ENCODE measurements at regions not wholly inside any gene's neighbourhood (a gene's known extent, or its start where the extent isn't known, plus 50 kb on each side); places are given as distances from the start of the nearest gene placed in this dataset.

DNA sequence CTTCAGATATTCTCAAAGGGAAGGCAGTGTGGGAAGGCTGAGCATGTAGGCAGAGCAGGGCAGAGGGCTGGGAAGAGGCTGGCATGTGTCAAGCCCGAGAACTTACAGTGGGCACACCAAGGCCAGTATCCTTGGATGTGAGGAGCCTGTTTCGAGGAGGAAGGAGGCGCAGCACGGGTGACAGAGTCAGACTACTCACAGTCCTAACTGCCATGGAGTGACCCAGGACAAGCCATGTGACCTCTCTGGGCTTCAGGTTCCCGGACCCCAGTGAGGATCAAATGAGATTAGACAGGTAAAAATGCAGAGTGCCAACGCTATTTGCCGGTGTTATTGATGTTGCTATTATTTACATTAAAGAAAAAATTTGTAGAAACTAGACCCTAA, 65.3 kb downstream of the NSMCE3 start:
- no peaks in the 10 kb centered on the region for H3K36me3 ChIP-seq (ENCODE audit: low read depth, missing control alignments)
- no peak overlapping the region for H3K27ac ChIP-seq
- intact Hi-C loops (cut with DNase I; ENCODE audit: low total_unique reads) = no loop called here
- peaks cover 3% of the 10 kb centered on the region for H3K4me1 ChIP-seq
- H3K9me3 ChIP-seq = no peaks in the 10 kb centered on the region
- H3K4me3 ChIP-seq = no peak overlapping the region
- 45 to 50% methylated on average over 7 of the region's 7 CpGs for WGBS, 2 donors
- H3K27me3 ChIP-seq = no peaks in the 10 kb centered on the region
- TF ChIP-seq CTCF (IDR thresholded peaks at IDR 0.05) (no peak), POLR2A (IDR thresholded peaks at IDR 0.05) (no peak)
- DNase-seq = no peak

- no peak for DNase-seq
- no peak overlapping the region for H3K4me3 ChIP-seq
- TF ChIP-seq POLR2A (IDR thresholded peaks at IDR 0.05) (no peak), CTCF (IDR thresholded peaks at IDR 0.05) (no peak)
- H3K36me3 ChIP-seq (ENCODE audit: low read depth, missing control alignments) = no peaks in the 10 kb centered on the region
- intact Hi-C loops (cut with DNase I; ENCODE audit: low total_unique reads) = no loop called here
- H3K9me3 ChIP-seq = no peaks in the 10 kb centered on the region
- H3K27me3 ChIP-seq = no peaks in the 10 kb centered on the region
- no peak overlapping the region for H3K27ac ChIP-seq
- WGBS, 2 donors = 38 to 51% methylated on average over 8 of the region's 8 CpGs
- peaks cover 3% of the 10 kb centered on the region for H3K4me1 ChIP-seq
These were observed 65.8 kb downstream of the NSMCE3 start for GRCh38 chr15:29203718-29204368.

- Histone ChIP-seq H3K27me3 (no peaks in the 10 kb centered on the region), H3K9me3 (no peaks in the 10 kb centered on the region), H3K4me1 (no peaks in the 10 kb centered on the region), H3K36me3 (ENCODE audit: low read depth, missing control alignments) (no peaks in the 10 kb centered on the region), H3K4me3 (no peak overlapping the region), H3K27ac (no peak overlapping the region)
- 89% methylated on average over 3 of the region's 3 CpGs for WGBS, 2 donors
- intact Hi-C loops (cut with DNase I; ENCODE audit: low total_unique reads) = no loop called here
- TF ChIP-seq CTCF (IDR thresholded peaks at IDR 0.05) = no peak
- TF ChIP-seq POLR2A (IDR thresholded peaks at IDR 0.05) = no peak
- DNase-seq = no peak
These were observed 72.9 kb downstream of the NSMCE3 start for GRCh38 chr15:29196722-29197121.

GRCh38 chr15:29196290-29196689, 73.3 kb downstream of the NSMCE3 start:
- intact Hi-C loops (cut with DNase I; ENCODE audit: low total_unique reads) = no loop called here
- no peak for DNase-seq
- H3K4me3 ChIP-seq = no peak overlapping the region
- 34% methylated on average over 9 to 14 of the region's 14 CpGs for WGBS, 2 donors
- H3K36me3 ChIP-seq (ENCODE audit: low read depth, missing control alignments) = no peaks in the 10 kb centered on the region
- no peaks in the 10 kb centered on the region for H3K4me1 ChIP-seq
- no peak overlapping the region for H3K27ac ChIP-seq
- TF ChIP-seq CTCF (IDR thresholded peaks at IDR 0.05) (no peak), POLR2A (IDR thresholded peaks at IDR 0.05) (no peak)
- H3K9me3 ChIP-seq = no peaks in the 10 kb centered on the region
- H3K27me3 ChIP-seq = no peaks in the 10 kb centered on the region

- DNase-seq = no peak
- Histone ChIP-seq H3K4me3 (no peak overlapping the region), H3K27me3 (no peaks in the 10 kb centered on the region), H3K27ac (no peak overlapping the region), H3K4me1 (no peaks in the 10 kb centered on the region), H3K9me3 (no peaks in the 10 kb centered on the region), H3K36me3 (ENCODE audit: low read depth, missing control alignments) (no peaks in the 10 kb centered on the region)
- no peak for TF ChIP-seq CTCF (IDR thresholded peaks at IDR 0.05)
- no peak for TF ChIP-seq POLR2A (IDR thresholded peaks at IDR 0.05)
- 91 to 94% methylated on average over 10 of the region's 10 CpGs for WGBS, 2 donors
- intact Hi-C loops (cut with DNase I; ENCODE audit: low total_unique reads) = no loop called here
These were observed 74.8 kb downstream of the NSMCE3 start for GRCh38 chr15:29194866-29195265.

Data from testis (tissue), 2 donors.